IMR-90 (cell line): ENCODE measurements at regions not wholly inside any gene's neighbourhood (a gene's known extent, or its start where the extent isn't known, plus 50 kb on each side); places are given as distances from the start of the nearest gene placed in this dataset.

Source experiments
- ATAC-seq: fragments of 200-7000 bp; cut with Tn5 transposase; 2 replicates; pipeline ENCODE4 v1.9.1; 2020; ENCODE audit warnings: low read depth, mild to moderate bottlenecking, moderate library complexity
- BruUV-seq: library from RNA; stranded (reverse); fragments of 400-500 nt; replicated peaks from 2 replicates; lab custom pipeline; 2021; lab: Mats Ljungman, UMichigan
- CTCF ChIA-PET: fragments of 300-600 bp; formaldehyde crosslinking; extraction: SDS; loops from one replicate; lab custom pipeline; 2021; ENCODE audit warnings: antibody characterized with exemption; lab: Yijun Ruan, JAX
- POLR2A ChIA-PET: fragments of 300-600 bp; sonication (Branson Sonifier 250); formaldehyde crosslinking; loops from one replicate; lab custom pipeline; 2022; ENCODE audit warnings: antibody characterized with exemption; ENCODE audit not compliant: unreplicated experiment; lab: Charles Lee
- DNase-seq: peaks from one replicate; pipeline ENCODE4 v3.0.0; 2013
- H2AFZ ChIP-seq: replicated peaks from 2 replicates; pipeline ENCODE3; 2013; ENCODE audit warnings: low read length, mild to moderate bottlenecking; ENCODE audit not compliant: poor library complexity
- H2AK5ac ChIP-seq: 2 replicates; pipeline ENCODE4 v1.6.1; 2013; ENCODE audit warnings: low read depth, low read length, inconsistent platforms
- H2AK9ac ChIP-seq: replicated peaks from 2 replicates; pipeline ENCODE3; 2013; ENCODE audit warnings: mild to moderate bottlenecking, low read depth, low read length, moderate library complexity; ENCODE audit not compliant: poor library complexity
- H2BK120ac ChIP-seq: 2 replicates; pipeline ENCODE4 v1.6.1; 2013; ENCODE audit warnings: low read depth, low read length, inconsistent platforms
- H2BK15ac ChIP-seq: 3 replicates; pipeline ENCODE4 v1.6.1; 2013; ENCODE audit warnings: low read depth, low read length, inconsistent platforms
- H2BK20ac ChIP-seq: 2 replicates; pipeline ENCODE4 v1.6.1; 2013; ENCODE audit warnings: low read depth, mild to moderate bottlenecking, inconsistent platforms, low read length, moderate library complexity
- H2BK5ac ChIP-seq: 2 replicates; pipeline ENCODE4 v1.6.1; 2013; ENCODE audit warnings: mild to moderate bottlenecking, low read depth, low read length, inconsistent platforms; ENCODE audit not compliant: poor library complexity, severe bottlenecking
- H3K14ac ChIP-seq: replicated peaks from 2 replicates; pipeline ENCODE4 v1.6.1; 2013; ENCODE audit warnings: low read depth, low read length, inconsistent platforms
- H3K18ac ChIP-seq: 2 replicates; pipeline ENCODE4 v1.6.1; 2013; ENCODE audit warnings: low read depth, low read length, control low read depth
- H3K23ac ChIP-seq: 2 replicates; pipeline ENCODE4 v1.6.1; 2013; ENCODE audit warnings: low read depth, low read length, inconsistent platforms
- H3K27ac ChIP-seq: 2 replicates; pipeline ENCODE4 v1.5.1; 2013; ENCODE audit warnings: mild to moderate bottlenecking, control low read depth, low read length; ENCODE audit not compliant: insufficient read depth
- H3K27me3 ChIP-seq: 2 replicates; pipeline ENCODE4 v1.6.1; 2013; ENCODE audit warnings: low read length; ENCODE audit not compliant: control insufficient read depth, insufficient read depth
- H3K36me3 ChIP-seq: 2 replicates; pipeline ENCODE4 v1.6.1; 2013; ENCODE audit warnings: low read length, mixed read lengths; ENCODE audit not compliant: control insufficient read depth, insufficient read depth
- H3K4ac ChIP-seq: 2 replicates; pipeline ENCODE4 v1.6.1; 2013; ENCODE audit warnings: low read depth, low read length, inconsistent platforms
- H3K4me1 ChIP-seq: 2 replicates; pipeline ENCODE4 v1.6.1; 2013; ENCODE audit warnings: low read length, mixed read lengths; ENCODE audit not compliant: control insufficient read depth, insufficient read depth
- H3K4me2 ChIP-seq: 2 replicates; pipeline ENCODE4 v1.6.1; 2013; ENCODE audit warnings: low read depth, mild to moderate bottlenecking, control low read depth, low read length, moderate library complexity
- H3K4me3 ChIP-seq: 2 replicates; pipeline ENCODE4 v1.5.1; 2013; ENCODE audit warnings: low read depth, mild to moderate bottlenecking, control low read depth, low read length, moderate library complexity; ENCODE audit not compliant: insufficient read depth
- H3K56ac ChIP-seq: 2 replicates; pipeline ENCODE4 v1.6.1; 2013; ENCODE audit warnings: low read length, inconsistent platforms; ENCODE audit not compliant: insufficient read depth; ENCODE audit errors: extremely low read depth
- H3K79me1 ChIP-seq, 2 experiments: 2 replicates each; pipeline ENCODE4 v1.6.1; 2013; ENCODE audit warnings: low read length in 2 of 2, inconsistent platforms in 1 of 2, low read depth in 1 of 2
- H3K9ac ChIP-seq: 2 replicates; pipeline ENCODE4 v1.6.1; 2013; ENCODE audit warnings: low read depth, low read length, control low read depth
- H3K9me1 ChIP-seq: 2 replicates; pipeline ENCODE4 v1.6.1; 2013; ENCODE audit warnings: low read length, inconsistent platforms; ENCODE audit not compliant: insufficient read depth
- H3K9me3 ChIP-seq: 2 replicates; pipeline ENCODE4 v1.6.1; 2013; ENCODE audit warnings: low read length; ENCODE audit not compliant: control insufficient read depth, insufficient read depth
- H4K20me1 ChIP-seq: 2 replicates; pipeline ENCODE4 v1.6.1; 2013; ENCODE audit warnings: low read length, inconsistent platforms; ENCODE audit not compliant: insufficient read depth
- H4K5ac ChIP-seq: 2 replicates; pipeline ENCODE4 v1.6.1; 2013; ENCODE audit warnings: mild to moderate bottlenecking, low read depth, low read length, control low read depth
- H4K8ac ChIP-seq, 2 experiments: 2 replicates each; pipeline ENCODE4 v1.6.1; 2013; ENCODE audit warnings: low read depth in 2 of 2, low read length in 2 of 2, control low read depth in 1 of 2, inconsistent platforms in 1 of 2
- H4K91ac ChIP-seq: 2 replicates; pipeline ENCODE4 v1.6.1; 2013; ENCODE audit warnings: low read depth, low read length, inconsistent platforms; ENCODE audit not compliant: insufficient read depth
- ELK1 ChIP-seq: fragments of 150-350 bp; IDR thresholded peaks from 2 replicates; pipeline ENCODE4 v1.6.1; 2016; ENCODE audit warnings: low read depth, mild to moderate bottlenecking, low read length, moderate library complexity, borderline replicate concordance
- FOS ChIP-seq: fragments of 150-350 bp; IDR thresholded peaks from 2 replicates; pipeline ENCODE4 v1.6.1; 2016; ENCODE audit warnings: low read depth, low read length
- RAD21 ChIP-seq: IDR thresholded peaks from 2 replicates; pipeline ENCODE4 v1.6.1; 2012; ENCODE audit warnings: low read length, improper control_type of control experiment
- RCOR1 ChIP-seq: IDR thresholded peaks from 2 replicates; pipeline ENCODE4 v1.6.1; 2012; ENCODE audit warnings: mild to moderate bottlenecking, low read length, improper control_type of control experiment; ENCODE audit not compliant: insufficient replicate concordance
- SMC3 ChIP-seq: fragments of 150-350 bp; IDR thresholded peaks from 2 replicates; pipeline ENCODE4 v1.6.1; 2016; ENCODE audit warnings: low read depth, mild to moderate bottlenecking, antibody characterized with exemption, low read length, moderate library complexity
- whole genome bisulfite sequencing, 2 experiments: methylation state at CpG; one replicate each; pipeline versions ENCODE4 v1.1.5 to v1.1.7; 2013; ENCODE audit warnings: missing lambda C conversion rate in 2 of 2; ENCODE audit not compliant: insufficient read length in 1 of 2; ENCODE audit errors: extremely low coverage in 2 of 2; 5-methylcytosine and 5-hydroxymethylcytosine counted together
- dilution Hi-C: fragments of 300-500 bp; cut with HindIII; formaldehyde crosslinking; loops from one replicate; pipeline ENCODE4 v1.14.3; 2018; ENCODE audit warnings: low sequenced_read_pairs; ENCODE audit not compliant: unreplicated experiment
- in situ Hi-C: fragments of 300-500 bp; cut with MboI; formaldehyde crosslinking; loops from 3 replicates; pipeline ENCODE4 v1.14.3; 2019; ENCODE audit warnings: low sequenced_read_pairs, inconsistent platforms, mixed read lengths
- intact Hi-C: fragments of 100-400 bp; cut with micrococcal nuclease; formaldehyde crosslinking; loops from 2 replicates; pipeline ENCODE4 v1.10.0; 2022

- ChIA-PET POLR2A (no interaction called here), CTCF (no interaction called here)
- BruUV-seq, result no TSS peak
- Histone ChIP-seq H3K9ac (no peak overlapping the region), H3K4me2 (no peak overlapping the region), H2AK9ac (no peak overlapping the region), H4K91ac (no peak overlapping the region), H3K27ac (no peak overlapping the region), H4K5ac (no peak overlapping the region), H2BK5ac (no peak overlapping the region), H3K18ac (no peak overlapping the region), H4K20me1 (no peaks in the 10 kb centered on the region), H3K36me3 (no peaks in the 10 kb centered on the region), H3K56ac (no peak overlapping the region), H2AK5ac (no peak overlapping the region), H2BK120ac (no peak overlapping the region), H3K9me1 (no peaks in the 10 kb centered on the region), H3K4me1 (no peaks in the 10 kb centered on the region), H3K14ac (no peak overlapping the region), H3K79me1 (no peaks in the 10 kb centered on the region), H3K9me3 (peaks cover 6% of the 10 kb centered on the region), H2AFZ (no peak overlapping the region), H2BK20ac (no peak overlapping the region), H4K8ac (no peak overlapping the region), H3K23ac (no peak overlapping the region), H3K4me3 (no peak overlapping the region), H2BK15ac (no peak overlapping the region), H3K27me3 (no peaks in the 10 kb centered on the region), H3K4ac (no peak overlapping the region)
- dilution Hi-C loops (no loop called here), intact Hi-C loops (no loop called here), in situ Hi-C loops (no loop called here)
- ATAC-seq (no peak), DNase-seq (no peak)
- 20% methylated on average over 1 of the region's 2 CpGs; no CpG with 5 or more reads in 1 of the 2 experiments for WGBS, 2 experiments
- TF ChIP-seq RCOR1, result no peak
- TF ChIP-seq ELK1, result no peak
- TF ChIP-seq SMC3, result no peak
- no peak for TF ChIP-seq FOS
- TF ChIP-seq RAD21, result no peak
Measured at GRCh38 chr10:128599030-128599429, 472.8 kb upstream of the MKI67 start.
